NCI-H2029 (cell line): ENCODE measurements at regions not wholly inside any gene's neighbourhood (a gene's known extent, or its start where the extent isn't known, plus 50 kb on each side); places are given as distances from the start of the nearest gene placed in this dataset.

Experiments used
- DNase-seq: peaks from one replicate; lab custom pipeline; 2025; lab: John Stamatoyannopoulos, UW

DNA sequence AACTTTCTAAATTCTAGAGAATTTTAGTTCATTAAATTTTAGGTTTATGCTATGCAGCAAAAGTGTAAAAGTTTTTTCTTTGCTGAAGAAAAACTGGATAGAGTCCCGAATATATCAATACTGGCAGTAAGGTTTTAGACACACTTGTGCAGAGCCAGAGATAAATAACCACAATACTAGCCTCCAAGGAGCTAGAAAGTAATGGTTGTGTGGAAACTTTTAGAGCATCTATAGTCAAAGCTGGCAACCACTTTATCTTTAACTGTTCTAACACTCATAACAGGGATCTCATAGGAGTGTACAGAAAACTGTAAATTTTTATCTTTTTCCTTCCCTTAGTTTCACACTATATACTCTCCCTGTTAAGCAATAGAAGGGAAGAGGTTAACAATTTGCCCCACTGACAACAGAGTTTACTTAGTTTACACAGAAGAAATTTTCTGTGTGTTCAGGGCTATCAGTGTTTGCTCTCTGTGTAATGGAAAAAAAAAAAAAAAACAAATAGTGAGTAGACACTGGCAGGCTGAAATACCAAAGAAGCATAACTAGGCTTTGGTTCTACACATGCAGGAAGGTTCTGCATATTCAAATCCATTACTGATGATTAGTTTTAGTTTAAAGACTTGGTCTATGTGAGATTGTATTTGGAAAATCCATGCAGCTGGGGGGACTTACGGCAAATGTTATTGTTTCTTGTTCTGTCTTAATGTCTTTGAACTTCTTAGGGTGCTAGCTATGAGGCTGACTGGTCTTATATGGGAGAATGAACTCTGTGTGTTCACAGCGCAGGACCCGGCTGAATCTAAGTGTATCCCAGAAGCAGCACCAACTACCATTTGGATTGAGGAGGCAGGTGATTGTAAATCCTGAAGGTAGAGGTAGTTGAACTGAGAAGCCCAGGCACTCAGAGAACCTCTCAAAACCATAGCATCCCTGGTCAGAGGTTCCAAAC lies 187.6 kb downstream of the PCSK1 start:
- no peak for DNase-seq

GRCh38 chr5:96244696-96245095 lies 188.4 kb downstream of the PCSK1 start:
- DNase-seq, result no peak

DNA sequence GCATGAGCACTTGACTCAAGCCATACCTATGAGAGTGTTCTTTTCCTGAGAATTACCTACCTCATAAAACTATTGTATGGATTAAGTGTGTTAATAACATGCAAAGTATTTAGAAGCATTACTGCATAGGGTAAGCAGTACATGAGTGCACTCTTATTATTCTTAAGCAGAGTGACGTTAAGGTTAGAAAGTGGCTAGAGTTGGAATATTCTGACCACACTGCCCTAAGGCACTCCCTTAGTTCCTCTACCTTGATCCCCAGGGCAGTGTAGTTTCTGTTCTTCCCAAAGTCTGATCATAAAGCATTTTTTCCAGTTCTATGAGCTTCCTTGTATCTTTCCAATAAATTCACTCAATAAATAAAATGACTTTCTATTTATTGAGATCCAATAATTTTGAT lies 189.2 kb downstream of the PCSK1 start:
- no peak for DNase-seq

DNA sequence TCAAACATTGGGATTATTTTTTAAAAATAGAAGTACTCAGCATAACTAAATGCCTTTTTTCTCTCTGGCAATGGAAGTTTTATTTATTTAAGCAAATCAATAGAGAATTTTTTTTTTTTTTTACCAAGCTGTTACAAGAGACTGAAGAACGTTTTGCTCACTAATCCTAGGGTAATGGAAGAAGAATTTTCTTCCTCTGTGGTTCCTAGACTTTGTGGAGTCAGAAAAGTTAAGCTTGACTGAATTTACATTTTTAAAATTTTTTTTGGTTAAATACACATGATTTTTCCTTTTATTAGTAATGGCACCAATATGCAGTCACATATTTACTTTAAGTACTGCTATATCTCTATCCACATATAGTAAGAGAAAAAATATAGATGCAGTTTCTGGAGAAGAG lies 189.8 kb downstream of the PCSK1 start:
- no peak for DNase-seq

DNA sequence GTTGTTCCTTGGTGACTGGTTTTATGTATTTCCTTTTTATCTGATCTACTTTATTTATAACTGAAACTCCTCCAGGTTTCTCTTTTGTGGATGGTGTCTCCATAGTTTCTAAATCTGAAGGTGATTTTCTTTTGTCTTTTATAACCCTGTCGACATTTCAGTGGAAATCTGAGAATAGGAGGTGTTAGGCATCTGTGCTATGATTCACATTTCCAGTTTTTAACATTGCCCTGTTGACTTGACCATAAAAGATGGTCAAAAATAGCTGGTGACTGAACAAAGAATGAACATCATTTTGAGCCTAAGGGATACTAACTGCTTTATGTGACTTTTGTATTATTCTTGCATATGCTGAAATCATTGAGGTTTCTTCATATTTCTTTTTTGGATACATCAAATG lies 190.5 kb downstream of the PCSK1 start:
- no peak for DNase-seq

GRCh38 chr5:96236831-96237230 lies 196.2 kb downstream of the PCSK1 start:
- no peak for DNase-seq

DNA sequence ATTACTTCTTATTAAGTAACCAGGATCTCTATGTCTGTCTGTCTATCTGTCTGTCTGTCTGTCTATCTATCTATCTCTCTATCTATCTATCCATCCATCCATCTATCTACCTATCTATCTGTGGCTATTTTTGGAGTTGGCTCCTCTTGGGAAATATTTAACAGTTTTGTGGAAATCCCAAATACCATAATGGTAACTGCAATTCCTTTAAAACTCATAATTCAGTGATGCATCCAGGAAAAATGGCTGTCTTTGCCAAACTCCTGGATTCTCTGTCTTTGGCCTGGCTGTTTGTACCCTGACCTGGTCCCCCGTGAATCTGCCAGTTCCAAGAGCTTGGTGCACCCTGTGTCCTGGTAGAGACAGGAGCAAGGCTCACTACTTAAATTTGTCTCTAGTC lies 197.0 kb downstream of the PCSK1 start:
- DNase-seq, result no peak

DNA sequence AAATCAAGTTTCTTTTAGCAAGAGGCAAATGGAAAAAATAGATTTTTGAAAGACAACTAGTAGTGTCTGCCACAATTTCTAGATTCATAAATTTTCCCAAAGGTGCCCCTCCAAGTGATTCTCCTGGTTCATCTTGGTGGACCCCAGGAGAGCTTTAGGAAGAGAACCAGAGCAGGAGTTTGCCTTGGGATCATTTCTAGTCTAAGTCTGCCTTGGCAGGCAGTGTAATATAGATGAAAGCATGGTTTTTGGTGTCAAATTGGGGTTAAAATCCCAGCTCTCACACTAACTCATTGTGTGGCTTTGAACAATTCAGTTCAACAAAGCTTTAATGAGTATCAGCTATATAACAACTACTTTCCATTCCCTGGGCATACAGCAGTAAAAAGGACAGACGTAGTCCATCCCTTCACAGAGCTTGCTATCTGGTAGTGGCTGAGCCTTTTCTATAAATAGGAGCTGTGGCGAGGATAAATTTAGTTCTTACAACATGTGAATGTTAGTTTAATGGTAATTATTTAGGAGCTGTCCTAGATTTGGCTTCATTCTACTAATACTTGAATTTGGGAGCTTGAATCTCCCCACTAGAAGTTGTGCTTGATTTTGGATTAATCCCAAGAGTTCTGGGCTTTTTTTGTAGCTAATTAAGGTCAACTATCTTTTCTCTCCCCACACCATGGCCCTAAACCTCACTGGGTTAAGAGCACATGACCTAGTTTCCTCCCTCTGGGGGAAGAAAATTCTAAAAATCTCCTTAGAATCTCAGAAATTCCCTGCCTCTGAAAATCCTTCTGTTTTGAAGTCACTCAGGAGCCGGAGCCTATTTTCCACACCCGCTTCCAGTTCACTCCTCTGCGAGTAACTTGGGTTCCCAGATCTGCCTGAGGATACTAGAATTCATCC lies 197.8 kb downstream of the PCSK1 start:
- no peak for DNase-seq

GRCh38 chr5:96232602-96233001 lies 200.4 kb downstream of the PCSK1 start:
- DNase-seq, result no peak

GRCh38 chr5:96229188-96229587 lies 203.9 kb downstream of the PCSK1 start:
- no peak for DNase-seq

DNA sequence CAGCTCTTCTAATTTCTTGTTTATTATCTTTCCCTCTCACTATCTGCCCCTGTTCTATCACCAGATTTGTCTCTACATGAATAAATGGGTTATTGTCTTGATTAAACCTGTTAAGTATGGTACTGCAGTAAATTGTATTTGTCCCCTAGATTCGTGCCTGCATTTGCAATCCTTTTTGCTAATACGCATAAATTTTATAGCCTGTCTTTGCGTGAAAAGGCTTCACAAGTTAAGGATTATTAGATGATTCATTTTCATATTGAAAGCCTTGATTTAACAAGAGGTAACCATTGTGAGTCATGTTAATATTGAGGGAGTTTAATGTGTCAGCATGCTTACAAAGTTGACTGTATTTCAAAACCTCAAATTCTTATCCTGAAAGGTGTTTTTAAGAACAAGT lies 204.6 kb downstream of the PCSK1 start:
- DNase-seq, result no peak

- DNase-seq, result no peak
Observed at GRCh38 chr5:96227957-96228356, 205.1 kb downstream of the PCSK1 start.

DNA sequence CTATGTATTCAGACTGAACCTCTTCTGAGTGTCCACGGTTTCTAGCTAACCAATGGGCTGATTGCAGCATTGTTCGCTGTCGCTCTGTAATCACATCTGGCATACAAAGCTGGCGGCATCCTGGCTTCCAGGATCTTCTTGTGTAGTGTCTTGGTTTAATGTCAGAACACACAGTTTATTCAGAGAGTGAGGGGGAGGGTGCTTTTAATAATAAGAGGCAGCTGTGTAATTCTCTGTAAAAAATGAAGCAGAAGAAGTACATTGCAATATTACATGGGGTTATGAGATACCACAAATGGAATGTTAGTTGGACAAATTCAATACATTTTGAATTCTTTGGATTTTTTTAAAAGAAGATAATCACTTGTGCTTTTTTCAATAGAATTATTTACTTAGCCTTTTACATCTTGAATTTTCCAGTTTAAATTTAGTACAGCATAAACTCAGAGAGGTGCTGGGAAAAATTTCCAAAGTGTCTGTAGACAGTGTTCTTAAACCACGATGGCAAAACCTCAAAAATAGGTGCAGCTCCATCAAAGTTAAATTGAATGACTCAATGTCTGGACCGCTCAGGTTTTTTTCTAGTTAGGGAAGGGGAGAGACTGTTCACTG lies 206.0 kb downstream of the PCSK1 start:
- DNase-seq, result no peak

- no peak for DNase-seq
Observed at GRCh38 chr5:96222129-96222528, 210.9 kb downstream of the PCSK1 start.

DNA sequence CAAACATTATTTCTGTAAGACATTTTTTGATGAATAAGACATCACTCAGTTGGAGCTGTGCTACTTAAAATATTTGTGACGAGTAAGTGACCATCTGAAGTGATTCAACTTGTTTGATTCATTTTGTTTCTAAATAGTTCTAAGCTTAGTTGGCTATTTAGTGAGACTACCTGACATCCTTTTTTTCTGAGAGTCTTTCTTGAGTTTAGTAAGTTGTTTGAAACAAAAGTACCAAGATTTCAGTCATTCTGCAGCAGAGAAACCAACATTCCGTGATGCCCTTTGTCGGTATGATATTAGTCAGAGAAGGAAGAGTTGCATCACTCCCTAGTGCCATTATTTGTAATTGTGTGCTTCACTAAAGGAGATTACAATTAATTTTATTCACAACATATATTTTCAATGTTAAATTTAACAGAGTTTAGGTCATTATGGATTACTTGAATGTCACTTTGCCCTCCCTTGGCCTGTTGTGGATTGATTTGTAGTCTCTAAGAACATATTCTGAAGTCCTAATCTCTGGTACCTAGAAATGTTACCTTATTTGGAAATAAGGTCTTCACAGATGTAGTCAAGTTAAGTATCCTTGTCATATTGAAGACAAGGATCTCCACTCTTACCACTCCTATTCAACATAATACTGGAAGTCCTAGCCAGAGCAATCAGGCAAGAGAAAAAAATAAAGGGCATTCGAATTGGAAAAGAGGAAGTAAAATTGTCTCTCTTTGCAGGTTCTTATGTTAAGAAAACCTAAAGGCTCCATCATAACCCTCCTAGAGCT lies 212.2 kb downstream of the PCSK1 start:
- no peak for DNase-seq

- DNase-seq, result no peak
Observed at GRCh38 chr5:96219580-96220281, 213.3 kb downstream of the PCSK1 start.

DNA sequence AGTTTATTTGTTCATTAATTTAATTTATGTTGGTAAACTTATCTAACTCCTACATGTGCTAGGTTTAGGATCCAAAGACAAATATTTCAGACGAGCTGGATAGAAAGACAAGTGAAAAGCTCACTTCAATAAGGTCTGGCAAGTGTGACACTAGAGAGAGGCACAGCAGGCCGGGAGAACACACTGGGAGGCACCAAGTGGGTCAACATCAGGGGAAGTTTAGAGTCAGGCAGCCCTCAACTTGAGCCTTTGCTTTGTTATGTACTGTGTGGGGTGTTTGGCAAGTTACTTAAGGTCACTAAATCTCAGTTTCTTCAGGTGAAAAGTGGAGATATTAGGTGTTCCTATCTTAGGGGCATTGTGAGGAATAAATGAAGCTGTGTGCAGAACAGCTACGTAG lies 214.4 kb downstream of the PCSK1 start:
- no peak for DNase-seq

- no peak for DNase-seq
Observed at GRCh38 chr5:96214442-96215197, 218.4 kb downstream of the PCSK1 start.

DNA sequence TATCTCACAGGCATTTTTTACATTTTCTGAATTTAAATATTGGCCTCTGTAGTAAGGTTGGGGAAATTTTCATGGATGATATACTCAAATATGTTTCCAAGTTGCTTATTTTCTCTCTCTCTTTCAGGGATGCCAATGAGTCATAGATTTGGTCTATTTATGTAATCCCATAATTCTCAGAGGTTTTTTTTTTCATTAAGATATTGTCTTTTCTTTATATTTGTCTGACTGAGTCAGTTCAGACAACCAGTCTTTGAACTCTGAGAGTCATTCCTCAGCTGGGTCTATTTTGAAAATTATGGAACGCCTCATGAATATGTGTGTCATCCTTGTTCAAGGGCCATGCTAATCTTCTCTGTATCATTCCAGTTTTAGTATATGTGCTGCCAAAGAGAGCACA lies 223.2 kb downstream of the PCSK1 start:
- DNase-seq, result no peak

DNA sequence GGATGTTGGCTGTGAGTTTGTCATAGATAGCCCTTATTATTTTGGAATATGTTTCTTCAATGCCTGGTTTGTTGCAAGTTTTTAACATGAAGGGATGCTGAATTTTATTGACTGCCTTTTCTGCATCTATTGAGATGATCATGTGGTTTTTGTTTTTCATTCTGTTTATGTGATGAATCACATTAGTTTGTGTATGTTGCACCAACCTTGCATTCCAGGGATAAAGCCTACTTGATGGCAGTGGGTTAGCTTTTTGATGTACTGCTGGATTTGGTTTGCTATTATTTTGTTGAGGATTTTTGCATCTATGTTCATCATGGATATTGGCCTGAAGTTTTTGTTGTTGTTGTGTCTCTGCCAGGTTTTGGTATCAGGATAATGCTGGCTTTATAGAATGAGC lies 225.6 kb downstream of the PCSK1 start:
- no peak for DNase-seq
